GM23338 (cell line): ENCODE measurements at regions not wholly inside any gene's neighbourhood (a gene's known extent, or its start where the extent isn't known, plus 50 kb on each side); places are given as distances from the start of the nearest gene placed in this dataset.

Experiments
- ATAC-seq: fragments of 200-7000 bp; cut with Tn5 transposase; 3 replicates; pipeline ENCODE4 v1.9.1; 2020
- DNase-seq: peaks from one replicate; pipeline ENCODE4 v3.0.0-alpha.2; 2015; ENCODE audit warnings: low spot score
- H2AFZ ChIP-seq: fragments of 200-600 bp; sonication (generic); 2 replicates; pipeline ENCODE4 v1.8.0; 2016; ENCODE audit warnings: antibody characterized with exemption, mild to moderate bottlenecking, moderate library complexity
- H3F3A ChIP-seq: fragments of 200-600 bp; sonication (generic); replicated peaks from 2 replicates; pipeline ENCODE4 v1.8.0; 2017; ENCODE audit warnings: antibody characterized with exemption, mixed run types, low read depth
- H3K27ac ChIP-seq: fragments of 200-600 bp; sonication (generic); 2 replicates; pipeline ENCODE4 v1.6.1; 2016; ENCODE audit warnings: low read depth
- H3K27me3 ChIP-seq: fragments of 200-600 bp; sonication (generic); 2 replicates; pipeline ENCODE4 v1.8.0; 2016; ENCODE audit warnings: mild to moderate bottlenecking, mixed run types, moderate library complexity; ENCODE audit not compliant: insufficient read depth
- H3K36me3 ChIP-seq: fragments of 200-600 bp; sonication (generic); 2 replicates; pipeline ENCODE4 v1.8.0; 2016; ENCODE audit warnings: mild to moderate bottlenecking; ENCODE audit not compliant: insufficient read depth
- H3K4me1 ChIP-seq: fragments of 200-600 bp; sonication (generic); 2 replicates; pipeline ENCODE4 v1.8.0; 2016; ENCODE audit warnings: mild to moderate bottlenecking, moderate library complexity; ENCODE audit not compliant: insufficient read depth
- H3K4me2 ChIP-seq: fragments of 200-600 bp; sonication (generic); 2 replicates; pipeline ENCODE4 v1.7.1; 2017; ENCODE audit warnings: mixed run types
- H3K4me3 ChIP-seq: fragments of 200-600 bp; sonication (generic); 2 replicates; pipeline ENCODE4 v1.6.1; 2016; ENCODE audit warnings: mixed run types
- H3K79me2 ChIP-seq: fragments of 200-600 bp; sonication (generic); replicated peaks from 2 replicates; pipeline ENCODE4 v1.8.0; 2017; ENCODE audit warnings: mild to moderate bottlenecking; ENCODE audit not compliant: insufficient read depth
- H3K9me2 ChIP-seq: fragments of 200-600 bp; sonication (generic); 2 replicates; pipeline ENCODE4 v1.8.0; 2017; ENCODE audit not compliant: insufficient read depth
- H4K20me1 ChIP-seq: fragments of 200-600 bp; sonication (generic); replicated peaks from 2 replicates; pipeline ENCODE4 v1.8.0; 2017; ENCODE audit warnings: mild to moderate bottlenecking; ENCODE audit not compliant: insufficient read depth
- H3K27ac Mint-ChIP-seq: 2 replicates; pipeline ENCODE4 v1.8.0; 2020; ENCODE audit warnings: inconsistent platforms, mild to moderate bottlenecking, moderate library complexity, mixed read lengths
- H3K27me3 Mint-ChIP-seq: 3 replicates; pipeline ENCODE4 v1.8.0; 2022; ENCODE audit warnings: low read depth, mild to moderate bottlenecking, moderate library complexity, mixed read lengths, inconsistent platforms; ENCODE audit not compliant: insufficient read depth, poor library complexity
- H3K36me3 Mint-ChIP-seq: 3 replicates; pipeline ENCODE4 v1.8.0; 2021; ENCODE audit warnings: low read depth, mild to moderate bottlenecking, inconsistent platforms, moderate library complexity, mixed read lengths
- H3K4me1 Mint-ChIP-seq: 3 replicates; pipeline ENCODE4 v1.8.0; 2020; ENCODE audit warnings: mild to moderate bottlenecking, inconsistent platforms, mixed read lengths
- H3K4me3 Mint-ChIP-seq: 3 replicates; pipeline ENCODE4 v1.8.0; 2021; ENCODE audit warnings: moderate library complexity, mild to moderate bottlenecking, inconsistent platforms, mixed read lengths
- H3K9me3 Mint-ChIP-seq: 3 replicates; pipeline ENCODE4 v1.8.0; 2020; ENCODE audit warnings: moderate library complexity, mild to moderate bottlenecking, inconsistent platforms, mixed read lengths
- CREB1 ChIP-seq: fragments of 250-450 bp; sonication (Bioruptor Pico); IDR thresholded peaks from 2 replicates; pipeline ENCODE4 v1.5.0; 2020; ENCODE audit warnings: low read depth, mild to moderate bottlenecking, moderate library complexity
- EZH2 ChIP-seq: fragments of 200-600 bp; sonication (generic); IDR thresholded peaks from one replicate; pipeline ENCODE4 v1.8.0; 2017; ENCODE audit warnings: antibody characterized with exemption, mild to moderate bottlenecking, low read depth; ENCODE audit not compliant: unreplicated experiment
- EZH2phosphoT487 ChIP-seq: fragments of 200-600 bp; sonication (generic); IDR thresholded peaks from one replicate; pipeline ENCODE4 v1.8.1; 2018; ENCODE audit warnings: antibody characterized with exemption; ENCODE audit not compliant: unreplicated experiment
- JUNB ChIP-seq: IDR thresholded peaks from one replicate; pipeline ENCODE4 v1.6.1; 2016; ENCODE audit warnings: antibody characterized with exemption; ENCODE audit not compliant: unreplicated experiment
- NANOG ChIP-seq: IDR thresholded peaks from 2 replicates; pipeline ENCODE4 v1.6.1; 2016; ENCODE audit warnings: antibody characterized with exemption, borderline replicate concordance
- POLR2AphosphoS5 ChIP-seq: IDR thresholded peaks from 2 replicates; pipeline ENCODE4 v1.6.1; 2016; ENCODE audit warnings: antibody characterized with exemption, low read depth
- STAT1 ChIP-seq: IDR thresholded peaks from one replicate; pipeline ENCODE4 v1.6.1; 2016; ENCODE audit warnings: antibody characterized with exemption; ENCODE audit not compliant: unreplicated experiment
- ZNF114 ChIP-seq: fragments of 250-450 bp; sonication (Bioruptor Pico); IDR thresholded peaks from 2 replicates; pipeline ENCODE4 v1.5.0; 2020; ENCODE audit warnings: mild to moderate bottlenecking, moderate library complexity
- ZNF331 ChIP-seq: fragments of 250-450 bp; sonication (Bioruptor Pico); IDR thresholded peaks from 2 replicates; pipeline ENCODE4 v1.5.0; 2020; ENCODE audit warnings: low read depth, mild to moderate bottlenecking, moderate library complexity
- TF ChIP-seq, protein P1 (sequence below): IDR thresholded peaks from 2 replicates; pipeline ENCODE4 v1.6.1; 2016; ENCODE audit warnings: antibody characterized with exemption
- TF ChIP-seq, protein P2 (sequence below): IDR thresholded peaks from one replicate; pipeline ENCODE4 v1.6.1; 2018; ENCODE audit warnings: antibody characterized with exemption; ENCODE audit not compliant: unreplicated experiment
- TF ChIP-seq, protein P3 (sequence below), 2 experiments: fragments of 200-600 bp in 1 of 2; sonication (generic) in 1 of 2; conservative IDR thresholded peaks; 2 replicates each; pipeline versions ENCODE4 v1.5.1 to v1.6.1; 2016 to 2017; ENCODE audit warnings: antibody characterized with exemption in 2 of 2, low read depth in 2 of 2, mild to moderate bottlenecking in 2 of 2, moderate library complexity in 1 of 2
- TF ChIP-seq, protein P4 (sequence below): fragments of 250-450 bp; sonication (Bioruptor Pico); IDR thresholded peaks from 2 replicates; pipeline ENCODE4 v1.5.0; 2020; ENCODE audit warnings: mild to moderate bottlenecking, moderate library complexity

DNA sequence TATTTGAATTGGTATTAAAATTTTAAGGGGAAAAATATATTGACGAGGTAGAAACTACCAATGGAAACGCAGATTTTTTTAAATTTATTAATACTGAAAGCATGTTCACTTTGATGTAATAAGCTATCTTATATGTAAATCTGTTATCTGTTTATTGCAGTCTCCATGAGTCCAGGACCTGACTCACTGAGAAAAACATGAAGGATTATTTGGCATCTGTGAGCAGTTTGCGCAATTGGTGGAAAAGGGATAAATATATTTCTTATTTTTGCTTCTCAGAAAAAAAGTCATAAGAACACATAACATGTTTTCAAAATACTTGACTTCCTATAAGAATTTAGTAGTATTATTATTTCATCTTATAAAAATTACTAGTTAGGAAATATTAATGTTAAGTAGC lies 561.4 kb downstream of the ADCYAP1 start:
- Histone ChIP-seq H3F3A (no peaks in the 10 kb centered on the region), H3K79me2 (no peaks in the 10 kb centered on the region), H3K4me2 (no peak overlapping the region), H3K36me3 (no peaks in the 10 kb centered on the region), H4K20me1 (no peaks in the 10 kb centered on the region), H3K27me3 (no peaks in the 10 kb centered on the region), H2AFZ (no peak overlapping the region), H3K9me2 (no peaks in the 10 kb centered on the region), H3K4me3 (no peak overlapping the region), H3K4me1 (no peaks in the 10 kb centered on the region), H3K27ac (no peak overlapping the region)
- no peak overlapping the region for H3K4me3 Mint-ChIP-seq
- no peaks in the 10 kb centered on the region for H3K9me3 Mint-ChIP-seq
- H3K4me1 Mint-ChIP-seq = no peaks in the 10 kb centered on the region
- H3K36me3 Mint-ChIP-seq = no peaks in the 10 kb centered on the region
- no peak overlapping the region for H3K27ac Mint-ChIP-seq
- no peak for DNase-seq
- no peak for TF ChIP-seq CREB1 (CRISPR knock-in tag)
- no peak for TF ChIP-seq NANOG
- TF ChIP-seq ZNF114 = no peak
- TF ChIP-seq, protein P1, sequence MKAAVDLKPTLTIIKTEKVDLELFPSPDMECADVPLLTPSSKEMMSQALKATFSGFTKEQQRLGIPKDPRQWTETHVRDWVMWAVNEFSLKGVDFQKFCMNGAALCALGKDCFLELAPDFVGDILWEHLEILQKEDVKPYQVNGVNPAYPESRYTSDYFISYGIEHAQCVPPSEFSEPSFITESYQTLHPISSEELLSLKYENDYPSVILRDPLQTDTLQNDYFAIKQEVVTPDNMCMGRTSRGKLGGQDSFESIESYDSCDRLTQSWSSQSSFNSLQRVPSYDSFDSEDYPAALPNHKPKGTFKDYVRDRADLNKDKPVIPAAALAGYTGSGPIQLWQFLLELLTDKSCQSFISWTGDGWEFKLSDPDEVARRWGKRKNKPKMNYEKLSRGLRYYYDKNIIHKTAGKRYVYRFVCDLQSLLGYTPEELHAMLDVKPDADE = no peak
- TF ChIP-seq, protein P2, sequence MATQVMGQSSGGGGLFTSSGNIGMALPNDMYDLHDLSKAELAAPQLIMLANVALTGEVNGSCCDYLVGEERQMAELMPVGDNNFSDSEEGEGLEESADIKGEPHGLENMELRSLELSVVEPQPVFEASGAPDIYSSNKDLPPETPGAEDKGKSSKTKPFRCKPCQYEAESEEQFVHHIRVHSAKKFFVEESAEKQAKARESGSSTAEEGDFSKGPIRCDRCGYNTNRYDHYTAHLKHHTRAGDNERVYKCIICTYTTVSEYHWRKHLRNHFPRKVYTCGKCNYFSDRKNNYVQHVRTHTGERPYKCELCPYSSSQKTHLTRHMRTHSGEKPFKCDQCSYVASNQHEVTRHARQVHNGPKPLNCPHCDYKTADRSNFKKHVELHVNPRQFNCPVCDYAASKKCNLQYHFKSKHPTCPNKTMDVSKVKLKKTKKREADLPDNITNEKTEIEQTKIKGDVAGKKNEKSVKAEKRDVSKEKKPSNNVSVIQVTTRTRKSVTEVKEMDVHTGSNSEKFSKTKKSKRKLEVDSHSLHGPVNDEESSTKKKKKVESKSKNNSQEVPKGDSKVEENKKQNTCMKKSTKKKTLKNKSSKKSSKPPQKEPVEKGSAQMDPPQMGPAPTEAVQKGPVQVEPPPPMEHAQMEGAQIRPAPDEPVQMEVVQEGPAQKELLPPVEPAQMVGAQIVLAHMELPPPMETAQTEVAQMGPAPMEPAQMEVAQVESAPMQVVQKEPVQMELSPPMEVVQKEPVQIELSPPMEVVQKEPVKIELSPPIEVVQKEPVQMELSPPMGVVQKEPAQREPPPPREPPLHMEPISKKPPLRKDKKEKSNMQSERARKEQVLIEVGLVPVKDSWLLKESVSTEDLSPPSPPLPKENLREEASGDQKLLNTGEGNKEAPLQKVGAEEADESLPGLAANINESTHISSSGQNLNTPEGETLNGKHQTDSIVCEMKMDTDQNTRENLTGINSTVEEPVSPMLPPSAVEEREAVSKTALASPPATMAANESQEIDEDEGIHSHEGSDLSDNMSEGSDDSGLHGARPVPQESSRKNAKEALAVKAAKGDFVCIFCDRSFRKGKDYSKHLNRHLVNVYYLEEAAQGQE = no peak
- TF ChIP-seq, protein P3, sequence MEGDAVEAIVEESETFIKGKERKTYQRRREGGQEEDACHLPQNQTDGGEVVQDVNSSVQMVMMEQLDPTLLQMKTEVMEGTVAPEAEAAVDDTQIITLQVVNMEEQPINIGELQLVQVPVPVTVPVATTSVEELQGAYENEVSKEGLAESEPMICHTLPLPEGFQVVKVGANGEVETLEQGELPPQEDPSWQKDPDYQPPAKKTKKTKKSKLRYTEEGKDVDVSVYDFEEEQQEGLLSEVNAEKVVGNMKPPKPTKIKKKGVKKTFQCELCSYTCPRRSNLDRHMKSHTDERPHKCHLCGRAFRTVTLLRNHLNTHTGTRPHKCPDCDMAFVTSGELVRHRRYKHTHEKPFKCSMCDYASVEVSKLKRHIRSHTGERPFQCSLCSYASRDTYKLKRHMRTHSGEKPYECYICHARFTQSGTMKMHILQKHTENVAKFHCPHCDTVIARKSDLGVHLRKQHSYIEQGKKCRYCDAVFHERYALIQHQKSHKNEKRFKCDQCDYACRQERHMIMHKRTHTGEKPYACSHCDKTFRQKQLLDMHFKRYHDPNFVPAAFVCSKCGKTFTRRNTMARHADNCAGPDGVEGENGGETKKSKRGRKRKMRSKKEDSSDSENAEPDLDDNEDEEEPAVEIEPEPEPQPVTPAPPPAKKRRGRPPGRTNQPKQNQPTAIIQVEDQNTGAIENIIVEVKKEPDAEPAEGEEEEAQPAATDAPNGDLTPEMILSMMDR (conservative IDR thresholded peaks at IDR 0.05; ENCODE audit: low read depth in 2 of 2) = no peak
- TF ChIP-seq POLR2AphosphoS5 = no peak
- TF ChIP-seq ZNF331 (CRISPR knock-in tag) = no peak
- TF ChIP-seq JUNB = no peak
- no peak for TF ChIP-seq EZH2phosphoT487
- TF ChIP-seq, protein P4, sequence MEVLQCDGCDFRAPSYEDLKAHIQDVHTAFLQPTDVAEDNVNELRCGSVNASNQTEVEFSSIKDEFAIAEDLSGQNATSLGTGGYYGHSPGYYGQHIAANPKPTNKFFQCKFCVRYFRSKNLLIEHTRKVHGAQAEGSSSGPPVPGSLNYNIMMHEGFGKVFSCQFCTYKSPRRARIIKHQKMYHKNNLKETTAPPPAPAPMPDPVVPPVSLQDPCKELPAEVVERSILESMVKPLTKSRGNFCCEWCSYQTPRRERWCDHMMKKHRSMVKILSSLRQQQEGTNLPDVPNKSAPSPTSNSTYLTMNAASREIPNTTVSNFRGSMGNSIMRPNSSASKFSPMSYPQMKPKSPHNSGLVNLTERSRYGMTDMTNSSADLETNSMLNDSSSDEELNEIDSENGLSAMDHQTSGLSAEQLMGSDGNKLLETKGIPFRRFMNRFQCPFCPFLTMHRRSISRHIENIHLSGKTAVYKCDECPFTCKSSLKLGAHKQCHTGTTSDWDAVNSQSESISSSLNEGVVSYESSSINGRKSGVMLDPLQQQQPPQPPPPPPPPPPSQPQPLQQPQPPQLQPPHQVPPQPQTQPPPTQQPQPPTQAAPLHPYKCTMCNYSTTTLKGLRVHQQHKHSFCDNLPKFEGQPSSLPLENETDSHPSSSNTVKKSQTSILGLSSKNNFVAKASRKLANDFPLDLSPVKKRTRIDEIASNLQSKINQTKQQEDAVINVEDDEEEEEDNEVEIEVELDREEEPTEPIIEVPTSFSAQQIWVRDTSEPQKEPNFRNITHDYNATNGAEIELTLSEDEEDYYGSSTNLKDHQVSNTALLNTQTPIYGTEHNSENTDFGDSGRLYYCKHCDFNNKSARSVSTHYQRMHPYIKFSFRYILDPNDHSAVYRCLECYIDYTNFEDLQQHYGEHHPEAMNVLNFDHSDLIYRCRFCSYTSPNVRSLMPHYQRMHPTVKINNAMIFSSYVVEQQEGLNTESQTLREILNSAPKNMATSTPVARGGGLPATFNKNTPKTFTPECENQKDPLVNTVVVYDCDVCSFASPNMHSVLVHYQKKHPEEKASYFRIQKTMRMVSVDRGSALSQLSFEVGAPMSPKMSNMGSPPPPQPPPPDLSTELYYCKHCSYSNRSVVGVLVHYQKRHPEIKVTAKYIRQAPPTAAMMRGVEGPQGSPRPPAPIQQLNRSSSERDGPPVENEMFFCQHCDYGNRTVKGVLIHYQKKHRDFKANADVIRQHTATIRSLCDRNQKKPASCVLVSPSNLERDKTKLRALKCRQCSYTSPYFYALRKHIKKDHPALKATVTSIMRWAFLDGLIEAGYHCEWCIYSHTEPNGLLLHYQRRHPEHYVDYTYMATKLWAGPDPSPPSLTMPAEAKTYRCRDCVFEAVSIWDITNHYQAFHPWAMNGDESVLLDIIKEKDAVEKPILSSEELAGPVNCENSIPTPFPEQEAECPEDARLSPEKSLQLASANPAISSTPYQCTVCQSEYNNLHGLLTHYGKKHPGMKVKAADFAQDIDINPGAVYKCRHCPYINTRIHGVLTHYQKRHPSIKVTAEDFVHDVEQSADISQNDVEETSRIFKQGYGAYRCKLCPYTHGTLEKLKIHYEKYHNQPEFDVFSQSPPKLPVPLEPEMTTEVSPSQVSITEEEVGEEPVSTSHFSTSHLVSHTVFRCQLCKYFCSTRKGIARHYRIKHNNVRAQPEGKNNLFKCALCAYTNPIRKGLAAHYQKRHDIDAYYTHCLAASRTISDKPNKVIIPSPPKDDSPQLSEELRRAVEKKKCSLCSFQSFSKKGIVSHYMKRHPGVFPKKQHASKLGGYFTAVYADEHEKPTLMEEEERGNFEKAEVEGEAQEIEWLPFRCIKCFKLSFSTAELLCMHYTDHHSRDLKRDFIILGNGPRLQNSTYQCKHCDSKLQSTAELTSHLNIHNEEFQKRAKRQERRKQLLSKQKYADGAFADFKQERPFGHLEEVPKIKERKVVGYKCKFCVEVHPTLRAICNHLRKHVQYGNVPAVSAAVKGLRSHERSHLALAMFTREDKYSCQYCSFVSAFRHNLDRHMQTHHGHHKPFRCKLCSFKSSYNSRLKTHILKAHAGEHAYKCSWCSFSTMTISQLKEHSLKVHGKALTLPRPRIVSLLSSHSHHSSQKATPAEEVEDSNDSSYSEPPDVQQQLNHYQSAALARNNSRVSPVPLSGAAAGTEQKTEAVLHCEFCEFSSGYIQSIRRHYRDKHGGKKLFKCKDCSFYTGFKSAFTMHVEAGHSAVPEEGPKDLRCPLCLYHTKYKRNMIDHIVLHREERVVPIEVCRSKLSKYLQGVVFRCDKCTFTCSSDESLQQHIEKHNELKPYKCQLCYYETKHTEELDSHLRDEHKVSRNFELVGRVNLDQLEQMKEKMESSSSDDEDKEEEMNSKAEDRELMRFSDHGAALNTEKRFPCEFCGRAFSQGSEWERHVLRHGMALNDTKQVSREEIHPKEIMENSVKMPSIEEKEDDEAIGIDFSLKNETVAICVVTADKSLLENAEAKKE = no peak
- no peak for TF ChIP-seq EZH2
- no peak for TF ChIP-seq STAT1
- no peaks in the 10 kb centered on the region for H3K27me3 Mint-ChIP-seq
- ATAC-seq = no peak
